ENCODE measurements at regions not wholly inside any gene's neighbourhood (a gene's known extent, or its start where the extent isn't known, plus 50 kb on each side); places are given as distances from the start of the nearest gene placed in this dataset.

DNA sequence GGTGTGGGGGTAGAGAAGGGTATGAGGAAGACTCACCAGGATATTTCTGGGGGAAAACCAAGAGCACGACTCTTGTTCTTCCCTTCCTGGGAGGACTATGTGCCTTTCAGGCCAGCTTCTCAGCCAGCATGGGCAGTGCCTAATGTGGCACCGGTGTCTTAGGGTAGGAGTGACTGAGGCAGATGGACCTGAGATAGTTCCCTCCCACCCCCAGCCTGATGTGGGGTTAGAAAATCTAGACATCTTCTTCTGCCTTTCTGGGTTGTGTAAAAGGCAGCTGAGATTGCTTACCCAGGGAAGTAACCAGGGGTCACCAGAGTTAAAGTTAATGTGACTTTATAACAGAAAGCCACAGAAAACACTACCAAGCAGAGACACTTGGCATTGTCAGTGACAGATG lies 127.3 kb downstream of the TMA16 start:
- Histone ChIP-seq H3K9me3 (ENCODE audit: low read length) (no peaks in the 10 kb centered on the region), H3K4me3 (ENCODE audit: low read depth, low read length, poor library complexity, severe bottlenecking) (no peak overlapping the region), H3K4me1 (ENCODE audit: insufficient read depth, low read length, poor library complexity, severe bottlenecking) (no peaks in the 10 kb centered on the region), H4K20me1 (ENCODE audit: insufficient read depth, low read length) (no peaks in the 10 kb centered on the region), H2AFZ (ENCODE audit: low read length) (0 out of 2 replicates have a peak overlapping the region, but pooled peaks have one; percentile 16), H3K27ac (ENCODE audit: low read depth, low read length, poor library complexity, severe bottlenecking) (no peak overlapping the region), H3K79me2 (ENCODE audit: insufficient read depth, low read depth, low read length) (no peaks in the 10 kb centered on the region), H3K36me3 (ENCODE audit: insufficient read depth, low read length) (no peaks in the 10 kb centered on the region), H3K9me2 (ENCODE audit: insufficient read depth, low read length) (no peaks in the 10 kb centered on the region), H3K4me2 (ENCODE audit: low read length) (no peak overlapping the region)
- intact Hi-C loops (cut with micrococcal nuclease; ENCODE audit: unreplicated experiment), result no loop called here
- CTCF ChIA-PET (ENCODE audit: unreplicated experiment), result no interaction called here
- DNase-seq (ENCODE audit: low spot score), result no peak
- POLR2A ChIA-PET, result interaction anchor here (0.7 to 2.4 kb wide), 2 partner anchors 8 to 11 kb away, joined by 3 to 7 read pairs; no protein-coding TSS in a partner anchor
- BruUV-seq (replicated peaks), result no TSS peak
- no peak for TF ChIP-seq EZH2phosphoT487 (IDR thresholded peaks at IDR 0.05; ENCODE audit: borderline replicate concordance, low read depth, low read length)
- TF ChIP-seq, protein P1, sequence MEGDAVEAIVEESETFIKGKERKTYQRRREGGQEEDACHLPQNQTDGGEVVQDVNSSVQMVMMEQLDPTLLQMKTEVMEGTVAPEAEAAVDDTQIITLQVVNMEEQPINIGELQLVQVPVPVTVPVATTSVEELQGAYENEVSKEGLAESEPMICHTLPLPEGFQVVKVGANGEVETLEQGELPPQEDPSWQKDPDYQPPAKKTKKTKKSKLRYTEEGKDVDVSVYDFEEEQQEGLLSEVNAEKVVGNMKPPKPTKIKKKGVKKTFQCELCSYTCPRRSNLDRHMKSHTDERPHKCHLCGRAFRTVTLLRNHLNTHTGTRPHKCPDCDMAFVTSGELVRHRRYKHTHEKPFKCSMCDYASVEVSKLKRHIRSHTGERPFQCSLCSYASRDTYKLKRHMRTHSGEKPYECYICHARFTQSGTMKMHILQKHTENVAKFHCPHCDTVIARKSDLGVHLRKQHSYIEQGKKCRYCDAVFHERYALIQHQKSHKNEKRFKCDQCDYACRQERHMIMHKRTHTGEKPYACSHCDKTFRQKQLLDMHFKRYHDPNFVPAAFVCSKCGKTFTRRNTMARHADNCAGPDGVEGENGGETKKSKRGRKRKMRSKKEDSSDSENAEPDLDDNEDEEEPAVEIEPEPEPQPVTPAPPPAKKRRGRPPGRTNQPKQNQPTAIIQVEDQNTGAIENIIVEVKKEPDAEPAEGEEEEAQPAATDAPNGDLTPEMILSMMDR (conservative IDR thresholded peaks at IDR 0.05; ENCODE audit: low read length), result no peak

- Histone ChIP-seq H3K4me3 (ENCODE audit: low read depth, low read length, poor library complexity, severe bottlenecking) (no peak overlapping the region), H3K4me2 (ENCODE audit: low read length) (no peak overlapping the region), H3K9me3 (ENCODE audit: low read length) (0 out of 2 replicates have a peak, but pooled peaks cover 2% of the 10 kb centered on the region), H3K9me2 (ENCODE audit: insufficient read depth, low read length) (no peaks in the 10 kb centered on the region), H3K27ac (ENCODE audit: low read depth, low read length, poor library complexity, severe bottlenecking) (no peak overlapping the region), H3K36me3 (ENCODE audit: insufficient read depth, low read length) (no peaks in the 10 kb centered on the region), H3K4me1 (ENCODE audit: insufficient read depth, low read length, poor library complexity, severe bottlenecking) (no peaks in the 10 kb centered on the region), H4K20me1 (ENCODE audit: insufficient read depth, low read length) (no peaks in the 10 kb centered on the region), H2AFZ (ENCODE audit: low read length) (peak overlapping the region; percentile 27; the same call in 1 of the 2 replicates), H3K79me2 (ENCODE audit: insufficient read depth, low read depth, low read length) (no peaks in the 10 kb centered on the region)
- no peak for DNase-seq (ENCODE audit: low spot score)
- ChIA-PET POLR2A (interaction anchor here (0.7 to 2.4 kb wide), 2 partner anchors 9 to 12 kb away, joined by 3 to 7 read pairs; no protein-coding TSS in a partner anchor), CTCF (ENCODE audit: unreplicated experiment) (no interaction called here)
- TF ChIP-seq, protein P1 (conservative IDR thresholded peaks at IDR 0.05; ENCODE audit: low read length), result no peak
- no peak for TF ChIP-seq EZH2phosphoT487 (IDR thresholded peaks at IDR 0.05; ENCODE audit: borderline replicate concordance, low read depth, low read length)
- intact Hi-C loops (cut with micrococcal nuclease; ENCODE audit: unreplicated experiment), result no loop called here
- BruUV-seq (replicated peaks), result no TSS peak
These were observed 128.0 kb downstream of the TMA16 start for GRCh38 chr4:163622379-163623035.

DNA sequence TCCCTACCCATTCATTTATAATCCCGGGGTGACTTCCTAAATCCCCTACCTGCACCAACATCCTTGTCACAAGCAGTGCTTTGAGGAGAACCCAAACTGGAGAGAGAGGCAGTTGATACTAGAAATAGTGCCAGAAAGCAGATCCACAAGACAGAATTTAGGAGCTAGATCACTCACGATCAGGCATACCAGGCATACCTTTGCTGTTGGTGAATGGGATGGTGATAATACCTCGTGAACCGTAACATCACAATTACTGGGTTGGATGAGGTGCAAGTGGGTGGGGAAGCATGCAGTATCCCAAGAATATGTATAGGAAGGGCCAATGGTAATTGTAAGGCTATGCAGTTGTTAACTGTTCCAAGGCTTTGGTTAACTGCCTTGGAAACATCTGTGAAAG lies 129.3 kb downstream of the TMA16 start:
- Histone ChIP-seq H2AFZ (ENCODE audit: low read length) (no peak overlapping the region), H3K36me3 (ENCODE audit: insufficient read depth, low read length) (no peaks in the 10 kb centered on the region), H3K79me2 (ENCODE audit: insufficient read depth, low read depth, low read length) (no peaks in the 10 kb centered on the region), H3K9me3 (ENCODE audit: low read length) (0 out of 2 replicates have a peak, but pooled peaks cover 5% of the 10 kb centered on the region), H3K4me3 (ENCODE audit: low read depth, low read length, poor library complexity, severe bottlenecking) (no peak overlapping the region), H3K27ac (ENCODE audit: low read depth, low read length, poor library complexity, severe bottlenecking) (no peak overlapping the region), H3K4me1 (ENCODE audit: insufficient read depth, low read length, poor library complexity, severe bottlenecking) (no peaks in the 10 kb centered on the region), H3K4me2 (ENCODE audit: low read length) (no peak overlapping the region), H3K9me2 (ENCODE audit: insufficient read depth, low read length) (no peaks in the 10 kb centered on the region), H4K20me1 (ENCODE audit: insufficient read depth, low read length) (no peaks in the 10 kb centered on the region)
- intact Hi-C loops (cut with micrococcal nuclease; ENCODE audit: unreplicated experiment), result no loop called here
- no TSS peak for BruUV-seq (replicated peaks)
- DNase-seq (ENCODE audit: low spot score), result no peak
- ChIA-PET CTCF (ENCODE audit: unreplicated experiment) (no interaction called here), POLR2A (interaction anchor here (1.2 to 2.4 kb wide), 4 partner anchors 8 to 39 kb away, joined by 3 to 10 read pairs (median 8); no protein-coding TSS in a partner anchor)
- TF ChIP-seq, protein P1 (conservative IDR thresholded peaks at IDR 0.05; ENCODE audit: low read length), result no peak
- TF ChIP-seq EZH2phosphoT487 (IDR thresholded peaks at IDR 0.05; ENCODE audit: borderline replicate concordance, low read depth, low read length), result no peak

Data from OCI-LY7 (cell line).